Breast epithelium (tissue), 3 donors: ENCODE measurements at regions not wholly inside any gene's neighbourhood (a gene's known extent, or its start where the extent isn't known, plus 50 kb on each side); places are given as distances from the start of the nearest gene placed in this dataset.

Source experiments
- CTCF ChIP-seq, 3 donors: fragments of 450-650 bp; IDR thresholded peaks; one replicate each; pipeline ENCODE4 v1.5.1; 2016 to 2017; ENCODE audit warnings: antibody characterized with exemption in 3 of 3, mild to moderate bottlenecking in 3 of 3, moderate library complexity in 3 of 3
- POLR2AphosphoS5 ChIP-seq, 3 donors: sonication (generic); formaldehyde crosslinking; IDR thresholded peaks; one replicate each; pipeline ENCODE4 v1.6.1; 2017; ENCODE audit warnings: antibody characterized with exemption in 3 of 3

GRCh38 chr11:109037856-109038780, 373.2 kb downstream of the DDX10 start:
- TF ChIP-seq CTCF (IDR thresholded peaks at IDR 0.05) = no peak
- no peak for TF ChIP-seq POLR2AphosphoS5 (IDR thresholded peaks at IDR 0.05)
